Activated CD4-positive, alpha-beta T cell treated with anti-CD3 and anti-CD28 coated beads, Interleukin-2, amount 10 ng/mL, durations not matched to agents 7 days and 5 days (primary cell): ENCODE measurements at regions not wholly inside any gene's neighbourhood (a gene's known extent, or its start where the extent isn't known, plus 50 kb on each side); places are given as distances from the start of the nearest gene placed in this dataset.
"Not testable (repeated sequence)": the region's sequence is repeated elsewhere in the genome, so short reads cannot be mapped to it uniquely, and the experiment has no call there.

Experiments
- CTCF ChIA-PET: fragments of 350-600 bp; sonication (Branson Sonifier 250); formaldehyde crosslinking; loops from one replicate; lab custom pipeline; 2021; ENCODE audit warnings: antibody characterized with exemption; lab: Charles Lee
- POLR2A ChIA-PET: fragments of 350-600 bp; sonication (Branson Sonifier 250); formaldehyde crosslinking; loops from one replicate; lab custom pipeline; 2021; ENCODE audit warnings: antibody characterized with exemption; lab: Charles Lee
- DNase-seq: peaks from one replicate; pipeline ENCODE4 v3.0.0-alpha.2; 2020
- H3K27ac Mint-ChIP-seq: one replicate; pipeline ENCODE4 v1.8.0; 2021; ENCODE audit warnings: mild to moderate bottlenecking, moderate library complexity, mixed read lengths
- H3K27me3 Mint-ChIP-seq: one replicate; pipeline ENCODE4 v1.8.0; 2021; ENCODE audit warnings: mixed read lengths
- H3K36me3 Mint-ChIP-seq: one replicate; pipeline ENCODE4 v1.8.0; 2021; ENCODE audit warnings: low read depth, mixed read lengths
- H3K4me1 Mint-ChIP-seq: one replicate; pipeline ENCODE4 v1.8.0; 2021; ENCODE audit warnings: mixed read lengths
- H3K4me3 Mint-ChIP-seq: one replicate; pipeline ENCODE4 v1.8.0; 2021; ENCODE audit warnings: mild to moderate bottlenecking, moderate library complexity, mixed read lengths
- H3K9me3 Mint-ChIP-seq: one replicate; pipeline ENCODE4 v1.8.0; 2021; ENCODE audit warnings: mixed read lengths

- CTCF ChIA-PET, H3K36me3 Mint-ChIP-seq, DNase-seq, H3K27ac Mint-ChIP-seq, H3K4me3 Mint-ChIP-seq, H3K9me3 Mint-ChIP-seq, POLR2A ChIA-PET, H3K27me3 Mint-ChIP-seq, H3K4me1 Mint-ChIP-seq: not testable (repeated sequence)
These were observed 367.5 kb downstream of the PRR16 start for GRCh38 chr5:120831646-120832045.

GRCh38 chr5:120841830-120842229 lies 377.7 kb downstream of the PRR16 start:
- no peaks in the 10 kb centered on the region for H3K4me1 Mint-ChIP-seq
- H3K36me3 Mint-ChIP-seq = no peaks in the 10 kb centered on the region
- no peak for DNase-seq
- no peak overlapping the region for H3K4me3 Mint-ChIP-seq
- CTCF ChIA-PET = no interaction called here
- no peak overlapping the region for H3K27ac Mint-ChIP-seq
- no peaks in the 10 kb centered on the region for H3K9me3 Mint-ChIP-seq
- no peaks in the 10 kb centered on the region for H3K27me3 Mint-ChIP-seq
- POLR2A ChIA-PET = no interaction called here

- H3K27ac Mint-ChIP-seq = no peak overlapping the region
- CTCF ChIA-PET = no interaction called here
- no peaks in the 10 kb centered on the region for H3K4me1 Mint-ChIP-seq
These were observed 379.4 kb downstream of the PRR16 start for GRCh38 chr5:120843390-120843980.

GRCh38 chr5:120848883-120849282 lies 384.8 kb downstream of the PRR16 start:
- DNase-seq = no peak
- H3K4me1 Mint-ChIP-seq = no peaks in the 10 kb centered on the region
- peaks cover 4% of the 10 kb centered on the region for H3K9me3 Mint-ChIP-seq
- H3K4me3 Mint-ChIP-seq = no peak overlapping the region
- POLR2A ChIA-PET = no interaction called here
- H3K27me3 Mint-ChIP-seq = no peaks in the 10 kb centered on the region
- H3K36me3 Mint-ChIP-seq = no peaks in the 10 kb centered on the region
- no peak overlapping the region for H3K27ac Mint-ChIP-seq
- CTCF ChIA-PET = no interaction called here

More at GRCh38 chr5:120843390-120843980, 379.4 kb downstream of the PRR16 start:
- H3K4me3 Mint-ChIP-seq = no peak overlapping the region
- POLR2A ChIA-PET = no interaction called here
- no peaks in the 10 kb centered on the region for H3K27me3 Mint-ChIP-seq
- H3K9me3 Mint-ChIP-seq = no peaks in the 10 kb centered on the region
- H3K36me3 Mint-ChIP-seq = no peaks in the 10 kb centered on the region
- DNase-seq = no peak

- POLR2A ChIA-PET = no interaction called here
These were observed 388.2 kb downstream of the PRR16 start for GRCh38 chr5:120852222-120852860.

GRCh38 chr5:120866997-120867396 lies 402.9 kb downstream of the PRR16 start:
- Mint-ChIP-seq H3K36me3 (no peaks in the 10 kb centered on the region), H3K4me1 (no peaks in the 10 kb centered on the region), H3K27me3 (no peaks in the 10 kb centered on the region), H3K4me3 (no peak overlapping the region), H3K9me3 (peaks cover 2% of the 10 kb centered on the region), H3K27ac (no peak overlapping the region)
- ChIA-PET CTCF (no interaction called here), POLR2A (no interaction called here)
- DNase-seq = no peak

More at GRCh38 chr5:120852222-120852860, 388.2 kb downstream of the PRR16 start:
- no peak overlapping the region for H3K27ac Mint-ChIP-seq
- H3K27me3 Mint-ChIP-seq = no peaks in the 10 kb centered on the region
- H3K9me3 Mint-ChIP-seq = peaks cover 4% of the 10 kb centered on the region
- CTCF ChIA-PET = no interaction called here
- no peaks in the 10 kb centered on the region for H3K36me3 Mint-ChIP-seq
- H3K4me3 Mint-ChIP-seq = no peak overlapping the region
- H3K4me1 Mint-ChIP-seq = no peaks in the 10 kb centered on the region
- no peak for DNase-seq

- H3K36me3 Mint-ChIP-seq = no peaks in the 10 kb centered on the region
- no peak overlapping the region for H3K4me3 Mint-ChIP-seq
These were observed 405.7 kb downstream of the PRR16 start for GRCh38 chr5:120869831-120870230.

GRCh38 chr5:120872297-120872696 lies 408.2 kb downstream of the PRR16 start:
- H3K27ac Mint-ChIP-seq = no peak overlapping the region

More at GRCh38 chr5:120869831-120870230, 405.7 kb downstream of the PRR16 start:
- Mint-ChIP-seq H3K9me3 (peaks cover 2% of the 10 kb centered on the region), H3K27ac (no peak overlapping the region), H3K4me1 (no peaks in the 10 kb centered on the region), H3K27me3 (no peaks in the 10 kb centered on the region)
- ChIA-PET CTCF (no interaction called here), POLR2A (no interaction called here)
- DNase-seq = no peak

GRCh38 chr5:120873083-120873482 lies 409.0 kb downstream of the PRR16 start:
- H3K4me1 Mint-ChIP-seq = no peaks in the 10 kb centered on the region
- CTCF ChIA-PET = no interaction called here

More at GRCh38 chr5:120872297-120872696, 408.2 kb downstream of the PRR16 start:
- Mint-ChIP-seq H3K4me3 (no peak overlapping the region), H3K4me1 (no peaks in the 10 kb centered on the region), H3K9me3 (peaks cover 2% of the 10 kb centered on the region), H3K27me3 (no peaks in the 10 kb centered on the region), H3K36me3 (no peaks in the 10 kb centered on the region)
- ChIA-PET POLR2A (no interaction called here), CTCF (no interaction called here)
- DNase-seq = no peak

GRCh38 chr5:120874081-120874862 lies 410.2 kb downstream of the PRR16 start:
- Mint-ChIP-seq H3K4me1 (no peaks in the 10 kb centered on the region), H3K27ac (no peak overlapping the region), H3K4me3 (no peak overlapping the region), H3K27me3 (no peaks in the 10 kb centered on the region), H3K9me3 (no peaks in the 10 kb centered on the region), H3K36me3 (no peaks in the 10 kb centered on the region)
- POLR2A ChIA-PET = no interaction called here
- no peak for DNase-seq
- CTCF ChIA-PET = no interaction called here

More at GRCh38 chr5:120873083-120873482, 409.0 kb downstream of the PRR16 start:
- no peak overlapping the region for H3K4me3 Mint-ChIP-seq
- no peaks in the 10 kb centered on the region for H3K36me3 Mint-ChIP-seq
- DNase-seq = no peak
- no peaks in the 10 kb centered on the region for H3K27me3 Mint-ChIP-seq
- H3K27ac Mint-ChIP-seq = no peak overlapping the region
- POLR2A ChIA-PET = no interaction called here
- H3K9me3 Mint-ChIP-seq = peaks cover 2% of the 10 kb centered on the region

- Mint-ChIP-seq H3K27me3 (no peaks in the 10 kb centered on the region), H3K4me3 (no peak overlapping the region), H3K36me3 (no peaks in the 10 kb centered on the region), H3K4me1 (no peaks in the 10 kb centered on the region), H3K27ac (no peak overlapping the region), H3K9me3 (no peaks in the 10 kb centered on the region)
- no peak for DNase-seq
- ChIA-PET CTCF (no interaction called here), POLR2A (no interaction called here)
These were observed 418.1 kb downstream of the PRR16 start for GRCh38 chr5:120882038-120882775.

GRCh38 chr5:120886351-120886860 lies 422.3 kb downstream of the PRR16 start:
- no peaks in the 10 kb centered on the region for H3K4me1 Mint-ChIP-seq
- ChIA-PET POLR2A (no interaction called here), CTCF (no interaction called here)
- peaks cover 3% of the 10 kb centered on the region for H3K9me3 Mint-ChIP-seq
- H3K36me3 Mint-ChIP-seq = no peaks in the 10 kb centered on the region
- DNase-seq = no peak
- no peaks in the 10 kb centered on the region for H3K27me3 Mint-ChIP-seq
- no peak overlapping the region for H3K27ac Mint-ChIP-seq
- H3K4me3 Mint-ChIP-seq = no peak overlapping the region
